ENCODE measurements at regions not wholly inside any gene's neighbourhood (a gene's known extent, or its start where the extent isn't known, plus 50 kb on each side); places are given as distances from the start of the nearest gene placed in this dataset.
A peak's percentile ranks its signal among the peaks of the same experiment; 100 is the strongest.

DNA sequence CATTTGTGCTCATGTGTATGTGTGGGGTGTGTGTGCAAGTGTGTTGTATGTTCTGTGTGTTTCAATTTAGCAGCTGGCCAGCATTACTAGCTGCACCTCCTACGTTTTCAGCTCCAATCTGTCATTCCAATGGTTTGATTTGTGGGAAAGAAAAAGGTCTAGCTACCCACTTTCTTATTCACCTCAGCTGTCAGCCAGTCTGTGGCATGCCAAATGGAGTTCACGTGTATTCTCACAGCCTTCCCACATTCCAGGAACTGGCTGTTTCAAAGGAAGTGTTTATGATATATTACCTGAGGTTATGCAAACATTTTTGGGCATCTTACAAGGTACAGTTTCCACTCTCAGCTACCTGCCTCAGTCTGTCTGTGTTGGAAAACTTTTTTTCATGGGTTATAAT, 220.2 kb upstream of the CPNE8 start:
- DNase-seq: no peak

DNA sequence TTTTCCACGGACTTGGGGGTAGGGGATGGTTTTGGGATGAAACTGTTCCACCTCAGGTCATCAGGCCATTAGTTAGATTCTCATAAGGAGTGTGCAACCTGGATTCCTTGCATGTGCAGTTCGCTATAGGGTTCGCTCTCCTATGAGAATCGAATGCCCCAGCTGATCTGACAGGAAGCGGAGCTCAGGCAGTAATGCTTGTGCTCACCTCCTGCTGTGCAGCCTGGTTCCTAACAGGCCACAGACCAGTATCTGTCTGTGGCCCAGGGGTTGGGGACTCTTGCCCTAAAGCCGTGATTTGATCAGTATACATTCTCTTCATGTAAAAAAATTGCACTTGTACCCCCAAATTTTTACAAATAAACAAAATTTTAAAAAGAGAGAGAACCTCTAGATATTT, 219.4 kb upstream of the CPNE8 start:
- DNase-seq: no peak

DNA sequence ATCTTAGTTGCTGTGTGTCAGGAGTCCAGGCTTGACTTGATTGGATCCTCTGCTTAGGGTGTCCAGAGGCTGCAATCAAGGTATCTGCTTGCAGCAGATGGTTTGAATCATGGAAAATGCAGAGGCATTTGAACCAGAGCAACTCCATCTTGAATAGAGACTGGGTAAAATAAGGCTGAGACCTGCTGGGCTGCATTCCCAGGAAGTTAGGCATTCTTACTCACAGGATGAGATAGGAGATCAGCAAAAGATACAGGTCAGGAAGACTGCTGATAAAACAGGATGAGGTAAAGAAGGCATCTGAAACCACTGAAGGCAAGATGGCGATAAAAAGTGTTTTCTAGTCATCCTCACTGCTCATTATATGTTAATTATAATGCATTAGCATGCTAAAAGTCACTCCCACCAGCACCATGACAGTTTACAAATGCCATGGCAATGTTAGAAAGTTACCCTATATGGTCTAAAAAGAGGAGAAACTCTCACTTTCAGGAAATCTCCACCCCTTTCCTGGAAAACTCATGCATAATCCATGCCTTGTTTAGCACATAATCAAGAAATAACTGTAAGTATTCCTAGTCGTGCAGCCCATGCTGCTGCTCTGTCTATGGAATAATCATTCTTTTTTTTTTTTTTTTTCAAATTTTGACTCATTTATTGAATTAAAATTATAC, 218.3 kb upstream of the CPNE8 start:
- no peak for DNase-seq

DNA sequence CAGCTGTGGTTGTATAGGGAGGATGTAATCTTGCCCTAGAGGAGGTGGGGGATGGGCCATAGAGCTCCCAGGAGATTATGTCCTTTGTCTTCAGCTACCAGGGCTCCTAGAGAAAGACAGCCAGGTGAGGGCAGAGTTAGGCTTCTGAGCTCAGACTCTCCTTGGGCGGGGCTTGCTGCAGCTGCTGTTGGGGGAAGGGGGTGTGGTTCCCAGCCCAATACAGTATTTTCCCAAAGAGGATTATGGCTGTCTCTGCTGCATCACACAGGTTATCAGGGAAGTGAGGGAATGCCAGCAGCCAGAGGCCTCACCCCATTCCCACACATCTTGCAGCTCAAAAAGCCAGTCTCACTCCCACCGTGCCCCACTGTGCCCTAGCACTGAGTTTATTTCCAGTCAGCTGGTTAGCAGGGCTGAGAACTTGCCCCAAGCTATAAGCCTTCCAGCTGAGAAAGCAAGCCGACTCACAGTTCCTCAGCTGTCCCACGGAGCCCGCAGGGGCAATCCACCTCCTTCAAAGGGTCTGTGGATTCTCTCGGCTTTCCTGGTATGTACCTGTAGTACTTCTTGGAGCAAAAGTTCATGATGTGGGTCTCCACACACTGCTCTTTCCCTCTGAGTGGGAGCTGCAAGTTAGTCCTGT, 217.3 kb upstream of the CPNE8 start:
- no peak for DNase-seq

DNA sequence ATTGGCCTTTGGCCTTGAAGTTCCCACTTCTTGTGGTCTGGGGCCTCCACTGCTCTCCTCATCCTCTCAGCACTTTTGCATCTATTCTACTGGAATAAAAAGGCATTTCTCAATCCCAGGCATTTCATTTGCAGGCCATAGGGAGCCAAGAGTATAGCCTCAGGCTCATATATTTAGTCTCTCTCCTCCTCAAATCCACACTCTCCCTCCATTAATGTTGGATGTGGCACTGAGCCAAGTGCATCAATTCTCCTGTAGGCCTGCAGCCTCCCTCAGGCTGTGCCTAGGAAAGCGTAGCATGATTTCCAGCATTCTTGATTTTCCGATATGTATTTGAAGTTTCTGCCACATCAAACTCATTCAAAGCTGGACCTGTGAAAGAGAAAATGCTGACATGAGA, 211.5 kb upstream of the CPNE8 start:
- DNase-seq: no peak

DNA sequence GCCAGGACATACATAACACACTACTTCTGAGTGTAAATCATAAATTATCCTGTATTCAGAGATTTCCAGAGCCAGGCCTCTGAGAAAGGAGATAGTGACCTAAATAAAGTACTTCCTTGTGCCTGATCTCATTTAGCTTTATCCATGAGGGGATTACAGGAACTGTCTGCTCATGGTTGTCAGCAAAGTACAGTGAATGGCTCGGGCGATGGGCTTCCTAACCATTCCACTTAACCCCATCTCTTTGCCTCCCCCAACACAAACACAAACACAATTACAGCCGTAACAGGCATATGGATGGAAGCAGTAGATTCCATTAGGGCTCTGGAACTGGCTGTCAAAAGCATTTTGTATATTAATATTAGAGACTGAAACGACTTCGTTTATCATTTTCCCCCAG, 206.7 kb upstream of the CPNE8 start:
- no peak for DNase-seq

DNA sequence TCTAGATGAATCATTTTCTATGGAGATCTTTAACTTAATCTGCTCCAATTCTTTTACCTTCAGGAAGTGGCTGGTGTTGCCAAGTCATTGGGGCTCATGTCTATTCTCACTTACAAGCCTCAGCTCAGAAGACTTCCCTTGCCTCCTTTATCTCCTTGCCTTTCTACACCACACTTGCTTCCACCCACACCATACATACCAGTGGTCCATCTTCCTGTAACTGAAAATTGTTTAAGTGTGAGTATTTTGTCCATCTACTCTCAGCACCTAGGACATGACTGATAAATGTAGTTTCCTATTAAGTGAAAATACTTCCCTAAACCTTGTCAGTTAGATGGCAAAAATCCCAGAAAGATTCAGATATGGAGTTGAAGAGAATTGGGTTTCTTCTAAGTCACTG, 199.7 kb upstream of the CPNE8 start:
- no peak for DNase-seq

DNA sequence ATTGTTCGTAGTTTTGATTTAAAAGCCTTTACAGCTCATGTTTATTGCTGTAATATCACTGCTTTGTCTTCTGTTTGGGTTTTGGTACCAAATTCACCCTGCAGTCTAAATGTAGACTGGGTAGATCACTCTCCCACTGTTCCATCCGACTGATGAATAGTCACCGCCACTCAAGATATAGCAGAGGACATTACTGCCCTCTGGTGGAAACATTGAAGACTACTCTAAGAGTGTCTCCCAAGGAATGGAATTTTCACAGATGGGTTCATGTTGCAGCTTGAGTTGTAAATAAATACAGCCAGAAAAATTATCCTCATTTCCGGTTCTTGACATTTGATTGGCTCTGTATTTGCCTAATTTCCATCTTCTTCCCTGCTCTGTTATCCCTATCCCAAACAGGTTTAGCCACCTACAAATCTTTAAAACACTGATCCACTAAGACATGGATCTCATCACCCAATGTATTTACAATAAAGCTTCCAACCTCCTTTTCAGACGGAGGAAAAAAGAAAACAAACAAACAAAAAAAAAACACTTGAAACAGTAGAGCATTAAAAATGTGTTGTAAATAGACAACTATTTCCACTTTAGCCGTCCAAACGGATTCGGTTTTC, 198.3 kb upstream of the CPNE8 start:
- DNase-seq: peak in 9 of 51 donors; percentile 1 to 56 (median 11)

DNA sequence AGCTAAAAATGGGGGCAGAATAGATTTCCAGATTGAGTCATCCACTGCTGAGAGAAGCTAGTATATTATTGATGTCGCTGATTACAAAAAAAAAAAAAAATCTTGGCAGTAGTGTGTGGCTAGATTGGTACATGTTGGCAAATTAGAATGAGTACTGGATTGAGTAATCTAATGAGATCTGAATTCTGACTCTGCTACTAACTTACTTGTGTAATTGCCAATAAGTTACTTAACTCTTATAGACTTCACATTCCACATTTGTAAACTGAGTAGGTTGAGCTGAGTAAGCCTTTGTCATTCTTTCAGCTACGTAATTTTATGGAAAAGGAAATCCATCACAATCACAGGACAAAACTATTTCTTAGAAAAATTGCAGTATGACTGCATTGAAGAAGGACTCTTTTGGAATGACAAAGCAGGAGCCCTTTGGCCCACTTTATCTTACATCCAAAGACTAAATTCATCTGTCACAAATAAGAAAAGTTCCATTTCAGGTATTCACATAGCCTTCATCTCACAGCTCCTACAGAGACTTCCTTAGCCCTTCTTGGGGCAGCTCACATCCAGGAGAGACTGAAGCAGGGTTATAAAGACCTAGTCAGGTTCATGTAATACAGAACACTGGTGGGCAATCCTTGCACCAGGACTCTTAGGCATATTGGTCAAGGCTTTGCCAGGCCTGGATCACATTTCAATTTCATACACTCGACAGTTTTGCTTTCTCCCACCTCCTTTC, 197.3 kb upstream of the CPNE8 start:
- no peak for DNase-seq

DNA sequence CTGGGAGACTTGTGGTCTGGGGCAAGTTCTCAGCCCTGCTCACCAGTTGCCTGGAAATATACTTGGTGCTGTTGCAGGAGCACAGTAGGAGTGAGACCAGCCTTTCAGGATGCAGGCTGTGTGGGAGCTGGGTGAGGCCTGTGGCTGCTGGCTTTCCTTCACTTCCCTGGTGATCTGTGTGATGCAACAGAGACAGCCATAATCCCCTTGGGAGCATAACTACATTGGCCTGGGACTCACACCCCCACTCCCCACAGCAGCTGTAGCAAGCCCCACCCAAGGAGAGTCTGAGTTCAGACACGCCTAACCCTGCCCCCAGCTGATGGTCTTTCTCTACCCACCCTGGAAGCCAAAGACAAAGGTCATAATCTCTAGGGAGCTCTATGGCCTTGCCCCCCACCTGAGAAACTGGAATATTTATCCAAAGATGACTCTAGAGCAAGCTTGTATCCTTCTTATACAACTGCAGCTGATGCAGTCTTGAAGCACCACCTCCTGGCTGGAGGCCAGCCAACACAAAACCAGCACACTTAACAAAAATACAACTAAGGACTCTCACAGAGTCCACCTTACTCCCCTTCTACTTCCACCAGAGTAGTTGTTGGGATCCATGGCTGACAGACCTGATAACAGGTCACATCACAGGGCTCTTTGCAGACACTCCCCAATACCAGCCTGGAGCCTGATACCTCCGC, 190.4 kb upstream of the CPNE8 start:
- DNase-seq: no peak

DNA sequence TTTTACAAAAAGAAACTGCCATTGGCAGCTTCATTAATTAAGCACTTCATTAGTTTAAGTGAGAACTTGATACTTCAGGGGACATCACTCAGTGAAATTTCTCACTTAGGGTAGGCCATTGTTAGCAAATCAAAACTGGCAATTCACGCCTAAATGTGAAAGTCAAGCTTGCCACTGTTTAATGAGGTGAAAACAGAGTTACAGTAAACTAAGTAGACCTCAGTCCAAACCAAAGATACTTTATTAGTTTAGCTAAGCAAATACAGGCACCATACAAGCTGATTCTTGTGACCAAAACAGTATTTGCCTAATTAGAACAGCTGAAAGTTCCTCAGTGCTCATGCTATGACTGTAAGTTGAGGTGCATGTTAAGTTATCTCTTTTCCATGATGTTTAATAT, 176.5 kb upstream of the CPNE8 start:
- DNase-seq: no peak

DNA sequence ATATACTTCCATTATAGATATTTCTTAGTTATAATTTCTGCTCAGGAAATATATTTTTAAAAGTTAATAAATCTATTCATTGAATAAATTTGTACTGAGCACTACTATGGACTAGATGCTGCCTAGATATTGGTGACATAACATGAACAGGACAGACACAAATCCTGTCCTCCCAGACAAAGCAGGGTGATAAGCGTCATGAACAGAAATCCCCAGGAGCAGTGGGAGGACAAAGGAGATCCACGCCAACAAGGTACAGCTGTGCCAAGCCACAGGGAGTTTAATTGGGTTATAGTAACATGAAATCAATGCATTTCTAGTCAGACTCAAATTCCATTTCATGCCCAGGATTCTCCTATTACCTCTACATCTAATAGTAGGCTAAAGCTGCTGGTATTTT, 171.8 kb upstream of the CPNE8 start:
- DNase-seq: no peak

DNA sequence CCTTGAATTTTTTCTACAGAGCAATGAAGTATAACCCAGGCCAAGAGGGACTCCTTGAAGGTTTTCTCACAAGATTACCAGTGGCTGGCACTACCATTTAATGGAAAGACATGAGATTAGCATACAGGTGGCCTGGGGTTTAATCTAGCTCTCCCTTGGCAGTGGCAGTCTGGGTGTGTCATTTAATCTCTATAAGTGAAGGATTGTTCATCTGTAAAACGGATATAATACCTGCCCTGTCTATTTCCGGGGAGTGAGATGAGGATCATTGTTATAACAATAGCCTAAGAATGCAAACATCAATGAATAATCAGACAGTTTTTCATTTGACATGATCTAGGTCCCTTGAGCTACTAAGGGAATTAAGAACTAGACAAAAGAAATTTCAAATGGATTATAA, 168.7 kb upstream of the CPNE8 start:
- DNase-seq: no peak

DNA sequence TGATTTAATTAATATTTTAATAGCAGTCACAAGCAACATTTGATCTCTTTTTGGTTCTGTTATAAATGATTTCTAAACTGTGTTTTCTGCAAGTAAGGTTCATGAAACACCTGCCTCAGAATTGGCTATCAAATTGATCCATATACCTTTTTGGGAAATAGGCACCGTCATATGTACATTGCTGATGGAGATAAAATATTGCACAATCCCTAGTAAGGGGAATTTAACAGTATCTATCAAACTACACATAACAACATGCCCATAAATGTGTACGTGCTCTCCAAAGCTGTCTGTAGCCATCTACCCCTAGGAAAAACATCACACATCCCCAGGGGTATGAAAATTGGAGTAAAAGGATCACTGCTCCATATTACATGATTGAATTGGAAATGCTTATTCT, 167.3 kb upstream of the CPNE8 start:
- DNase-seq: no peak

DNA sequence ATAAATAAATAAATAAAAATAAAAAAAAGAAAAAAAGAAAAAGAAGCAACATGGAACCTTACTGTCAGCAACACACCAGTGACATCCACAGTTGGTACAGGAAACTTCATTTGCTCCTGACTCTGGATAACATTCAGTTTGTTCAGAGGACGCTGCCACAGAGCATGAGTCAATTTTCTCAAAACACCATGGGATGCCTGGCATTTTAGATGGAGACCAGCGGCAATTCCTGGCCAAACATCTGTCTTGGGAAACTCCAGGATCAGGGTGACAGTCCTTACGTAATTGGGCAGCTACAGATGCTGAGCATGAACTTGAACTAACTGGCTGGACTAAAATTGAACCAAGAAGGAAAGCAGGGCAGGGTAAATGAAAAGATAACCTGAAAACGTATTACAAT, 166.2 kb upstream of the CPNE8 start:
- no peak for DNase-seq

DNA sequence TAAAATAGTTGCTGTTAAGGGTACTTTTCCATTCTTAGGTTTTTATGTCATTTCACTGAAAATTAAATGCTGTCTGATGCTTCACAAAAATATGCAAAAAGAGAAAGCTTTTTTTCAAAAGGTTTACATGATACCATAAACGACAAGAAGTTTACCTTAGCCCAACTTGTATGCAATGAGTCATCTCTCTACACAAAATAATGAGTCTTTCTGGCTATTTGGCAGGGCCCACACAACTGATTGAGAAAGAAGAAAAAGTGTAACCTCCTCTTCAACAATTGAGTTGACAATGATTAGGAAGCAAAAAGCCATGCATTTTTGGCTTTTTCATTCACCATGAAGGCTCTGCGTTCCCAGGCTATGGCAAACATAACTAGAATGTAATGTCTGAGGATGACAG, 165.4 kb upstream of the CPNE8 start:
- no peak for DNase-seq

DNA sequence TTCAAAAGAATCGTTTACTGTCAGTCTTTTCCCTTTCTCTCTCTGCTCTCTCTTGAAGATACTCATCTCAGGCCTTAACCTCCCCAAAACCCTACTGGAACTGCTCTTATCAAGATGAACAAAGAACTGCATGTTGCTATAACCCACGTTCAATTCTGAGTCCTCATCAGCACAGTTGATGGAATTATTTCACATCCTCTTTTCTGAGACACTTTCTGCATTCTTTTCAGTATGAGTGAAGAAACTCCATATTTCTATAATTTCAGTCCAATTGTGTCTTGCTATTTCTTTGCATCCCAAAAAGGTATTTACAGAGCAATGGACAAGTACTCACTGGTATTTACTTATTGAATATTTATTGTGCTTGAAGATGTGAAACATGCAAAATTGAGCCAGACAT, 160.1 kb upstream of the CPNE8 start:
- DNase-seq: no peak

DNA sequence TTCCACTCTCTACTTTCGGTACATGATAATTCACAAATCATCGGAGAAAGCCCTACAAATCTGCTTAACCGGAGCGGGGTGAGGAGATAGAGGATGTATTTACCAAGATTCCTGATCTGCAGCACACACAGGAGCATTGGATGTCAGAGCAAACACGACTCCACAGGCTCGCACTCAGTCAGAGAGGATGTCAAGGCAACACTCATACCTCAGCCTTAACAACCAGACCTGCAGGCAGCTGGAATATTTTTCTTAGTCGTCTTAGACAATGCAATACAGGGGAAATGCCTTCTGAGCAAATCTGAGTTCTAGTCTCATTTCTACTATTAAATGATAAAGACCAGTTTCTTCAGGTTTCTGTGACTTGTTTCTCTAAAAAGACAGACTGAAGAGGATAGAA, 159.3 kb upstream of the CPNE8 start:
- DNase-seq: no peak

DNA sequence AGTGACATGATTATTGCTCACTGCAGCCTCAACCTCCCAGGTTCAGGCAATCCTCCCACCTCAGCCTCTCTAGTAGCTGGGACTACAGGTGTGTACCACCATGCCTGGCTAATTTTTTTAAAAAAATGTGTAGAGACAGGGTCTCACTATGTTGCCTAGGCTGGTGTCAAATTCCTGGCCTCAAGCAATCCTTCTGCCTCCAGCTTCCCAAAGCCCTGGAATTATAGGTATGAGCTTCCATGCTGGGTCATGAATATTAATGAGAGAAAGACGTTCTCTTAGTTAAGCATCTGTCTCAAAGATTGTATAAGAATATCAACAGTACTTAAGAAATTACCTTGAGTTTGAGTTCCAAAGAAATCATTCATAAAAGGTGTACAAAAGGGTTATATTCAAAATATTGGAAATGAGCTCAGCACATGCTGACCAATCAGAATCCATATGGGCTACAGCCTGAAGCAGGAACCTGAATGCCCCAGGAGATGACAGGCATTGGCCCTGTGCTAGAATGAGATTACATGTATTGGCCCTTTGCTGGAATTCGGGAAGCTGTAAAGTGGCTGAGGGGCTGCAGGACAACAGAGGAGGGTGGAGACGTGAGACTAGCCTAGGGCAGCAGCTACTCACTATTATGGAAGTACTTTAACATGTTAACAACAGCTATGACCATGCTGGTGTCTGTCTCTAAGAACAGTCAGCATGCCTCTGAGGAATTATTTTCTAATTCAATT, 157.0 kb upstream of the CPNE8 start:
- no peak for DNase-seq

DNA sequence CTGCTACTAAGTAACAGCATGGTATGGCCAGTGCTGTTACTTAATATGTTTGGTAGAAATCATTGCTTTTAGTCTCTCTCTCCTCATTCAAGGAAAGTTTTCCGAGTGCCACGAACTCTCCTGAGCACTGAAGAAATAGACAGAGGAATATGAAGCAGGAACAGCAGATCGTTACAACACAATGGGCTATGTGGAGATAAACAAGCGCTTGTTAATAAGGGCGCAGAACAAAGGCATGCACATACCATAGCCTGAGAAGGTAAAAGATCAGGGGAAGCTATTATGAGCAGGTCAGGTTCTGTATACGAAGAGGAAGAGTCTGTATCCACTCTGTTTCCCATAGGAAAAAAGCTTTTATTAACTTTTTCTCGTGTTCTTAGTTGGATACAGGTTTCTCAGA, 156.2 kb upstream of the CPNE8 start:
- DNase-seq: no peak

DNA sequence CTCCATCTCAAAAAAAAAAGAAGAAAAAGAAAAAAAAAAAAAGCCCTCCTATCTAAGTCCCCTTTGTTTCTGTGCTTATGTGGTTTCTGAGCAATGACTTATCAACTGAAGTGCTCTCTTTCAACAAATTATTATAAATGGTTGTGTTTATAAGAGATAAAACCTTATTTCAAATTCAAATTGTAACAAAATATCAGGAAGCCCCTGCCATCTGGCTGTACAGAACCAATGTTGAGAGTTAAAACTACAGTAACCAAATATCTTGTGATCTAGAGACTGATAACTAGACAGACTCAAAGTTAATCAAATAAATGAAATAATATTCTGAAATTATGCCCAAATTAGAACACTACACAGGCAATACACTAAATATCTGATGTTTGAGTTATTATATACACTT, 143.0 kb upstream of the CPNE8 start:
- no peak for DNase-seq
